ENCODE measurements at regions not wholly inside any gene's neighbourhood (a gene's known extent, or its start where the extent isn't known, plus 50 kb on each side); places are given as distances from the start of the nearest gene placed in this dataset.

- no peak overlapping the region for H3K4me3 ChIP-seq (ENCODE audit: low read depth, low read length)
- TF ChIP-seq CTCF (conservative IDR thresholded peaks at IDR 0.05; ENCODE audit: low read depth, low read length) = no peak
- no peak for DNase-seq (ENCODE audit: low read depth)
Observed at GRCh38 chr3:101151286-101151913, 158.2 kb upstream of the ABI3BP start.

DNA sequence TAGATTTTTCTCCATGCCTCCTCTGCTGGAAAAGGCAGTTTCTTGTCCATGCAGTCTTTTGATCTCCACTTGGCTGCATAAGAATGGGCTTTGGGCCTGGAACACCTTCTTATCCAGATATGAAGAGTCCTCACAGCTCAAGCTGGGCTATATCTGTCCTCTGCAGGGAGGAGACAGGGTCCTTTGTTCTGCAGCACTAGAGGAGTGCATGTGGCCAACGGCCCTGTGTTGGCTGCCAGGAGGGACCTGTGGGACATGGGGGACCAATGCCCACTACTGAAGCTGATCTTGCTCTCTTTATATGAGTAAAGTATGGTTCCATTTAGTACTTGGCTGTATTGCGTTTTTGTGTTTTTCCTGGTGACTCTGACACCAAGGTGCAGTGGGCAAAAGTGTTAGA, 157.3 kb upstream of the ABI3BP start:
- no peak for DNase-seq (ENCODE audit: low read depth)
- TF ChIP-seq CTCF (conservative IDR thresholded peaks at IDR 0.05; ENCODE audit: low read depth, low read length) = no peak
- no peak overlapping the region for H3K4me3 ChIP-seq (ENCODE audit: low read depth, low read length)

GRCh38 chr3:101149707-101150106, 156.5 kb upstream of the ABI3BP start:
- DNase-seq (ENCODE audit: low read depth) = no peak

DNA sequence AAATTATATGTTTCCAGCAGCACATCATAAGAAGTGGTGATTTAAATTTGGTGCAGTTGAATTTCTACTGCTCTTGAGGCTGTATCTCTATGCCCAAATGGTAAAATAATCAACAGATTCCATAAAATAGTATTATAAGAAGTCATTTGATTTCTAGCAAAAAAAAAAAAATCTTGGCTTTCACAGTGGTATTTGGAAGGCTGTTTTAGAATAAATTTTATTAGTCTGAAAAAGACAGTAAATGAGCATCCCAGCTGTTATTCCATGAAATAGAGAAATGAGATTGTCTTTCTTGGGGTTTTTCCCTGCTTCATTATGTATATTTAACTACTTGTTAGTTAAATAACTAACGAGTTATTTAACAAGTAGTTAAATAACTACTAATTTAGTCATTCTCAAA, 156.0 kb upstream of the ABI3BP start:
- no peak for DNase-seq (ENCODE audit: low read depth)
- no peak for TF ChIP-seq CTCF (conservative IDR thresholded peaks at IDR 0.05; ENCODE audit: low read depth, low read length)
- H3K4me3 ChIP-seq (ENCODE audit: low read depth, low read length) = no peak overlapping the region

More at GRCh38 chr3:101149707-101150106, 156.5 kb upstream of the ABI3BP start:
- H3K4me3 ChIP-seq (ENCODE audit: low read depth, low read length) = no peak overlapping the region
- TF ChIP-seq CTCF (conservative IDR thresholded peaks at IDR 0.05; ENCODE audit: low read depth, low read length) = no peak

DNA sequence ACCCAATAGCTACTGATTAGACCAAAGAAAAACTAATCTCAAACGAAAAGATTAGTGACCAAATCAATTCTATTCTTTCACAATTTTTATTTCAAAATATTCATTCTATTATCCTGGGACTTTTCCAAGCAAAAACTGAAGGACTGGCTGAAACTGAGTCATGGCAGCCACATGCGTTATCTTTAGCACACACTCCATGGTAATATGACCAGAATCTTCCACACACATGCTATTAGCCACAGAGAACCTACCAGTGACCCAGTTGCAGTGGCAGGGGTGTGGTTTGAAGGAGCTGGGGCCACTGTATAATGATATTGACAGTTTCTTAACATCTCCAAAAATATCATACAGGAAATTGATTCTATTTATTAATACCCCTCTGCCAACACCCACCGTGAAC, 154.8 kb upstream of the ABI3BP start:
- TF ChIP-seq CTCF (conservative IDR thresholded peaks at IDR 0.05; ENCODE audit: low read depth, low read length) = no peak
- no peak for DNase-seq (ENCODE audit: low read depth)

DNA sequence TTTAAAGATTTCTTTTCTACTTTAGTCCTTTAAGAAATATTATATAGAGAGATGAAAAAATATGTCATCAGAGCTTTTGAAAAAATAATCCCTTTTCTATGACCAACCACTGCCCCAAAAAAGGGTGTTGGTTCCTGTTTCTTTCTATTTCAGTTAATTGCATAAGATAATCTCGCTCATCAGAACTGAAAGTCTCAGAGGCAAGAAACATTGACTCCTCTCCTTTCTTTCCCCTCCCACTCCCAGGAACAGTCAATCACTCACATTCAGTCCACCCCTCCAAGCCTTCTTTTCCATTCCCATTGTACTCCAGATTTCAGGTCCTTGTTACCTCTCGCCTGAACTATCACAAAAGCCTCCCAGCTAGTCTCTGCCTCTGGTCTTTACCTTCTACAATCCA, 153.7 kb upstream of the ABI3BP start:
- TF ChIP-seq CTCF (conservative IDR thresholded peaks at IDR 0.05; ENCODE audit: low read depth, low read length) = no peak
- no peak overlapping the region for H3K4me3 ChIP-seq (ENCODE audit: low read depth, low read length)
- DNase-seq (ENCODE audit: low read depth) = no peak

More for the DNA sequence above, 154.8 kb upstream of the ABI3BP start:
- H3K4me3 ChIP-seq (ENCODE audit: low read depth, low read length) = no peak overlapping the region

DNA sequence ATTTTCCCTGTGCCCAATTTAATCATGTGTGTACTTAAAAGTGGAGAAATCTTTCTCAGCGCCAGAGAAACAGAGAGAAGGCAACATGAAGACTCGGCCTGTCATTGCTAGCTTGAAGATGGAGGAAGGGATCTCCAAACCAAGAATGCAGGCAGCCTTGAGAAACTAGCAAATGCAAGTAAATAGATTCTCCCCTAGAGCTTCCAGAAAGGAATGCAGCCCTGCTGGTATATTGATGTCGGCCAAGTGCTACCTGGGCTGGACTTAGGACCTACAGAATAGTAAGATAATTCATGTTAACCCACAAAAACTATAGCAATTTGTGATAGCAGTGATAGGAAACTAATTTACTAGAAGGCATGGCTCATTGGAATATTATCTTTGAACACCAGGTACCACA, 150.9 kb upstream of the ABI3BP start:
- TF ChIP-seq CTCF (conservative IDR thresholded peaks at IDR 0.05; ENCODE audit: low read depth, low read length) = no peak

More for the DNA sequence above, 150.9 kb upstream of the ABI3BP start:
- no peak overlapping the region for H3K4me3 ChIP-seq (ENCODE audit: low read depth, low read length)
- DNase-seq (ENCODE audit: low read depth) = no peak

Measured in epithelial cell of proximal tubule (primary cell).